WI38 (cell line): ENCODE measurements at regions not wholly inside any gene's neighbourhood (a gene's known extent, or its start where the extent isn't known, plus 50 kb on each side); places are given as distances from the start of the nearest gene placed in this dataset.

Experiments
- H3K4me3 ChIP-seq: 2 replicates; pipeline ENCODE4 v1.5.1; 2011; ENCODE audit warnings: low read depth, mild to moderate bottlenecking, control low read depth, low read length
- CTCF ChIP-seq: IDR thresholded peaks from 2 replicates; pipeline ENCODE4 v1.5.1; 2012; ENCODE audit warnings: low read depth, mild to moderate bottlenecking, control low read depth, low read length

- no peak for TF ChIP-seq CTCF
- no peak overlapping the region for H3K4me3 ChIP-seq
These were observed 329.5 kb downstream of the NPHP4 start for GRCh38 chr1:5662744-5663126.

- no peak for TF ChIP-seq CTCF
- H3K4me3 ChIP-seq: no peak overlapping the region
These were observed 330.0 kb downstream of the NPHP4 start for GRCh38 chr1:5662086-5662743.

- no peak for TF ChIP-seq CTCF
- H3K4me3 ChIP-seq: no peak overlapping the region
These were observed 330.8 kb downstream of the NPHP4 start for GRCh38 chr1:5661196-5662085.

GRCh38 chr1:5660141-5660935, 331.9 kb downstream of the NPHP4 start:
- no peak for TF ChIP-seq CTCF
- H3K4me3 ChIP-seq: no peak overlapping the region

GRCh38 chr1:5659606-5660005, 332.6 kb downstream of the NPHP4 start:
- TF ChIP-seq CTCF: no peak
- no peak overlapping the region for H3K4me3 ChIP-seq

- TF ChIP-seq CTCF: no peak
- H3K4me3 ChIP-seq: no peak overlapping the region
These were observed 333.6 kb downstream of the NPHP4 start for GRCh38 chr1:5658340-5659316.
